Heart right ventricle (tissue), 16 donors: ENCODE measurements at regions not wholly inside any gene's neighbourhood (a gene's known extent, or its start where the extent isn't known, plus 50 kb on each side); places are given as distances from the start of the nearest gene placed in this dataset.

ENCODE experiments used
- ATAC-seq, 8 donors: fragments of 200-7000 bp; cut with Tn5 transposase; one replicate each; pipeline ENCODE4 v1.9.1; 2020; ENCODE audit warnings: mild to moderate bottlenecking in 8 of 8, moderate library complexity in 8 of 8, moderate number of reproducible peaks in 1 of 8
- DNase-seq, 2 donors: peaks; one replicate each; pipeline ENCODE4 v3.0.0-alpha.2; 2020
- H3K27ac ChIP-seq, 10 donors: fragments of 200-600 bp; sonication (generic) in 2 of 10; one replicate each; pipeline versions ENCODE4 v1.5.0 to v1.8.0; 2020 to 2022; ENCODE audit warnings: mild to moderate bottlenecking in 3 of 10
- H3K27me3 ChIP-seq, 7 donors: fragments of 200-600 bp; one replicate each; pipeline ENCODE4 v1.8.0; 2021 to 2022; ENCODE audit warnings: mild to moderate bottlenecking in 2 of 7
- H3K36me3 ChIP-seq, 9 donors: fragments of 200-600 bp; sonication (generic) in 1 of 9; one replicate each; pipeline versions ENCODE4 v1.5.0 to v1.8.0; 2020 to 2022; ENCODE audit warnings: mild to moderate bottlenecking in 2 of 9
- H3K4me1 ChIP-seq, 9 donors: fragments of 200-600 bp; sonication (generic) in 1 of 9; one replicate each; pipeline versions ENCODE4 v1.5.0 to v1.8.0; 2020 to 2022; ENCODE audit warnings: mild to moderate bottlenecking in 4 of 9
- H3K4me3 ChIP-seq, 10 donors: fragments of 200-600 bp; sonication (generic) in 2 of 10; one replicate each; pipeline versions ENCODE4 v1.5.0 to v1.8.0; 2020 to 2022; ENCODE audit warnings: mild to moderate bottlenecking in 7 of 10, moderate library complexity in 2 of 10
- H3K9me3 ChIP-seq, 11 donors: fragments of 200-600 bp in 10 of 11; sonication (generic) in 2 of 11; one replicate each; pipeline versions ENCODE4 v1.5.0 to v1.8.0; 2013 to 2022; ENCODE audit warnings: mild to moderate bottlenecking in 2 of 11, control low read depth in 1 of 11, moderate library complexity in 1 of 11
- WGBS, 2 donors: extraction: QIAGEN DNeasy Blood & Tissue Kit; methylation state at CpG; one replicate each; pipeline ENCODE4 v1.1.7; 2013; ENCODE audit warnings: inconsistent platforms in 1 of 2; 5-methylcytosine and 5-hydroxymethylcytosine counted together
- intact Hi-C, 10 donors: fragments of 100-400 bp; cut with DNase I; formaldehyde crosslinking; loops; one replicate each; pipeline versions ENCODE4 v1.11.1 to v1.14.2; 2022
- TF ChIP-seq, protein P1 (sequence below), 9 donors: fragments of 200-600 bp; sonication (generic) in 2 of 9; IDR thresholded peaks; one replicate each; pipeline versions ENCODE4 v1.5.0 to v1.8.0; 2021 to 2022; ENCODE audit warnings: antibody characterized with exemption in 9 of 9, mild to moderate bottlenecking in 5 of 9, moderate library complexity in 1 of 9
- donor health status: Arrhythmogenic right ventricular cardiomyopathy.
- donor health status: ischemic (EF 13 %, LVEDD 7.1; RV severe dilation, severe dysfunction).
- donor health status: healthy with polysubstance abuse.
- donor health status: DM: no; HTN: yes; CAD: no.
- donor health status: DM: no; HTN: no; CAD: no.
- donor health status: ischemic (EF 25% LVEDD 6.9; RV normal size, moderate dysfunction).
- donor health status: ischemic (EF 25% LVEDD 5.7; RV mildly dilated, moderate dysfunction).
- donor health status: healthy.
- donor health status: DM: yes; HTN: yes; CAD: no.
- donor health status: Ischemic cardiomyopathy.
- donor health status: ischemic (EF 35%, LVEDD 5.7; RV mildly dilated, moderate dysfunction).
- donor health status: nonischemic (EF 11% LVEDD 7.7; RV severe dilation, severe dysfunction).
- donor health status: DM: yes; HTN: yes; CAD: no.
- donor health status: PGD.
- donor health status: ischemic (EF 29% LVEDD 5.4; RV normal size, mild dysfunction).
- donor health status: nonischemic (EF 23%, LVEDD 6.1; RV moderate dilation, normal function).

DNA sequence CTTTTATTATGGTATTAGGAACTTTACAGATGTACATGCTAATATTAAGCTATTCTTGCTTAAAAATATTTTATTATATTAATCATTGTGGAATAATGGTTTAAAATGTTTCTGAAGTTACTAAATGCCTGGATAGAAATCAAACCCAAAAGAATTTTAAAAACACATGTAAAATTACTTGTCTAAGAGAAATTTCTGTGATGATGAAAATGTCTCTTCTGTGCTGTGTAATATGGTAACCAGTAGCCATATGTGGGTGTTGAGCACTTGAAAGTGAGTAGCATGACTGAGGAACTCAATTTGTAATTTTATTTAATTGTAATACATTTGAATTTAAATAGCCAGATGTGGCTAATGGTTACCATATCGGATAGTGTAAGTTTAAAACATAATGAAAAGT, 66.7 kb upstream of the HSPB3 start:
- WGBS, 2 donors: 95 to 98% methylated on average over 1 of the region's 1 CpG
- H3K27me3 ChIP-seq: no peaks in the 10 kb centered on the region
- DNase-seq: no peak
- H3K36me3 ChIP-seq: no peaks in the 10 kb centered on the region
- no peak for ATAC-seq
- H3K4me1 ChIP-seq: peaks cover 0 to 48% (median 23%) of the 10 kb centered on the region in 9 donors
- H3K9me3 ChIP-seq: peaks cover 0 to 5% (median 0%) of the 10 kb centered on the region in 11 donors
- no peak overlapping the region for H3K4me3 ChIP-seq
- H3K27ac ChIP-seq: peak overlapping the region in 7 of 10 donors; percentile 0 to 74 (median 54)
- TF ChIP-seq, protein P1, sequence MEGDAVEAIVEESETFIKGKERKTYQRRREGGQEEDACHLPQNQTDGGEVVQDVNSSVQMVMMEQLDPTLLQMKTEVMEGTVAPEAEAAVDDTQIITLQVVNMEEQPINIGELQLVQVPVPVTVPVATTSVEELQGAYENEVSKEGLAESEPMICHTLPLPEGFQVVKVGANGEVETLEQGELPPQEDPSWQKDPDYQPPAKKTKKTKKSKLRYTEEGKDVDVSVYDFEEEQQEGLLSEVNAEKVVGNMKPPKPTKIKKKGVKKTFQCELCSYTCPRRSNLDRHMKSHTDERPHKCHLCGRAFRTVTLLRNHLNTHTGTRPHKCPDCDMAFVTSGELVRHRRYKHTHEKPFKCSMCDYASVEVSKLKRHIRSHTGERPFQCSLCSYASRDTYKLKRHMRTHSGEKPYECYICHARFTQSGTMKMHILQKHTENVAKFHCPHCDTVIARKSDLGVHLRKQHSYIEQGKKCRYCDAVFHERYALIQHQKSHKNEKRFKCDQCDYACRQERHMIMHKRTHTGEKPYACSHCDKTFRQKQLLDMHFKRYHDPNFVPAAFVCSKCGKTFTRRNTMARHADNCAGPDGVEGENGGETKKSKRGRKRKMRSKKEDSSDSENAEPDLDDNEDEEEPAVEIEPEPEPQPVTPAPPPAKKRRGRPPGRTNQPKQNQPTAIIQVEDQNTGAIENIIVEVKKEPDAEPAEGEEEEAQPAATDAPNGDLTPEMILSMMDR (IDR thresholded peaks at IDR 0.05): no peak
- intact Hi-C loops: loop anchor here in 1 of 10 donors (5.0 to 10.0 kb wide), 2 partner anchors 74 to 1027 kb away; partner anchors contain the start of gene ARL15

DNA sequence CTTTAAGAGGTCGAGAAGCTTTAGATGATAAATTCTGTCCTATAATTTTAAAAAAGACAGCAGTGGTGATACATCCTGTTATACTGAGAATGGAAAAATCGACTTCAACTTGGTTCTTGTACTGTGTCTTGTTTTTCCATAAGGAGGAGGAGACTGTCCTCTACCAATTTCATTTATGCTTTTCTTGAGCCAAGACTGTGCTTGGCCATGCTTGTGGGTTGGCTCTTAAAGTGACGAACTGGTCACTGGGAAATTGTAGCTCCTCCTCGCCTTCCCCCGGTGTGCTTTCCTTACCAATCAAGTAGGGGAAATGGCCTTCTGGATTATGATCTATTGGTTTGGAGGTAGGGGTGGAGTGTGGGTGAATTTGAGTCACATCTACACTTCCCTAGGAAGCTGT, 67.1 kb upstream of the HSPB3 start:
- Histone ChIP-seq H3K27me3 (no peaks in the 10 kb centered on the region), H3K27ac (peak overlapping the region in 7 of 10 donors; percentile 0 to 74 (median 54)), H3K4me3 (no peak overlapping the region), H3K9me3 (peaks cover 0 to 5% (median 0%) of the 10 kb centered on the region in 11 donors), H3K4me1 (peaks cover 0 to 48% (median 26%) of the 10 kb centered on the region in 9 donors), H3K36me3 (no peaks in the 10 kb centered on the region)
- WGBS, 2 donors: 55 to 60% methylated on average over 5 of the region's 5 CpGs
- ATAC-seq: peak in 7 of 8 donors; percentile 15 to 76 (median 56)
- intact Hi-C loops: loop anchor here in 1 of 10 donors (5.0 to 10.0 kb wide), 2 partner anchors 74 to 1026 kb away; partner anchors contain the start of gene ARL15
- DNase-seq: no peak
- TF ChIP-seq, protein P1 (IDR thresholded peaks at IDR 0.05): no peak

DNA sequence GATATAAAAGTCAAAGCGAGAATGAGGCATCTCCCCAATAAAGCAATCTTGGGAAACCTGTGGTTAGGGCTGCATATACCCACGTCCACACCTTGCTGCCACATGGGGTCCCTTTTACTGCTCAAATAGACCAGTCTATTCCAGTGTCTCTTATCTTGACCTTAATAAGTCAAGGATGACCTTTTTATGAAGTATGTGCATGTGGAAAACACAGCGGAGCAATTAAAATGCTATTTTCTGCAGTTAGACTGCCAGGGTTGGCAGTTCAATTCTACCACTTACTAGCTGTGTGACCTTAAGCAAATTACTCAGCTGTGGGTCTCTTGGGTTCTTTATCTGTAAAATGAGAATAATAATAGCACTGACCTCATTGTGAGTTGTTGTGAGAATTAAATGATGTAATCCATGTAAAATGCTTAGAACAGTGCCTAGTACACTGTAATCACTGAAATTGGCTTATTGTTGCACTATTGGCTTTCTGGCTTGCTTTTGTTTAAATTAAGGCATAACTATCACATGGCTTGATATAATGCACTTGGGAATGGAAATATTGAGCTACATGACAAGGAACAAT, 67.8 kb upstream of the HSPB3 start:
- WGBS, 2 donors: 71 to 75% methylated on average over 3 of the region's 3 CpGs
- DNase-seq: no peak
- peaks cover 0 to 48% (median 28%) of the 10 kb centered on the region in 9 donors for H3K4me1 ChIP-seq
- no peaks in the 10 kb centered on the region for H3K27me3 ChIP-seq
- no peaks in the 10 kb centered on the region for H3K9me3 ChIP-seq
- peak overlapping the region in 6 of 10 donors; percentile 23 to 74 (median 55) for H3K27ac ChIP-seq
- TF ChIP-seq, protein P1 (IDR thresholded peaks at IDR 0.05): no peak
- H3K4me3 ChIP-seq: no peak overlapping the region
- peak; percentile 79 to 91 (median 84) for ATAC-seq
- no peaks in the 10 kb centered on the region for H3K36me3 ChIP-seq
- intact Hi-C loops: loop anchor here in 1 of 10 donors (5.0 to 10.0 kb wide), 2 partner anchors 73 to 1025 kb away; partner anchors contain the start of gene ARL15

DNA sequence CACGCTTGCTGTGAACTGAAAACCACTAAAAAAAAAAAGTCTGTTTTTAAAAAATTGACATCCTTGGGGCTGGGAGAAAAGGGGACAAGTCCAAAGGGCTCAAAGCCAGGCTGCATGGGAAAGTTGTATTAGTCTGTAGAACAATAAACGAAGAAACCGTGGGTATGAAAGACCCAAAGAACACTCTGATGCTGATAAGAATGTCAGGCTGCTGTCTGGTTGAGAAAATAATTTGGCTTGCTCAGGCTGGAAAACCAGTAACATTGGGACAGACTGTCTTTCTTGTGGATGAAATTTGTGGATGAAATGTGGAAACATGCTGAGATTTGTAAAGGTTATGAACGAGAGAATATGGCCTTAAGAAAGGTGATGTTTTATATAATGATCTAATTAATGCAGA, 68.5 kb upstream of the HSPB3 start:
- no peaks in the 10 kb centered on the region for H3K36me3 ChIP-seq
- ATAC-seq (peak in 3 of 8 donors; percentile 12 to 36 (median 21)), DNase-seq (no peak)
- TF ChIP-seq, protein P1 (IDR thresholded peaks at IDR 0.05): no peak
- WGBS, 2 donors: 57 to 68% methylated on average over 4 of the region's 4 CpGs
- no peaks in the 10 kb centered on the region for H3K9me3 ChIP-seq
- no peak overlapping the region for H3K4me3 ChIP-seq
- intact Hi-C loops: loop anchor here in 1 of 10 donors (5.0 to 10.0 kb wide), 2 partner anchors 72 to 1025 kb away; partner anchors contain the start of gene ARL15
- peaks cover 0 to 48% (median 28%) of the 10 kb centered on the region in 9 donors for H3K4me1 ChIP-seq
- H3K27me3 ChIP-seq: no peaks in the 10 kb centered on the region
- peak overlapping the region in 7 of 10 donors; percentile 1 to 74 (median 56) for H3K27ac ChIP-seq
